H9 (cell line): ENCODE measurements at regions not wholly inside any gene's neighbourhood (a gene's known extent, or its start where the extent isn't known, plus 50 kb on each side); places are given as distances from the start of the nearest gene placed in this dataset.

Source experiments
- DNase-seq: peaks from one replicate; pipeline ENCODE4 v3.0.0-alpha.2; 2017
- H2AFZ ChIP-seq: one replicate; pipeline ENCODE4 v1.6.1; 2013; ENCODE audit warnings: mild to moderate bottlenecking, low read length, control low read depth, moderate library complexity
- H2AK5ac ChIP-seq: 2 replicates; pipeline ENCODE4 v1.6.1; 2013; ENCODE audit warnings: low read length, control low read depth, mixed read lengths; ENCODE audit not compliant: insufficient read length
- H2BK120ac ChIP-seq: one replicate; pipeline ENCODE4 v1.6.1; 2013; ENCODE audit warnings: low read depth, mild to moderate bottlenecking, low read length, control low read depth, inconsistent platforms; ENCODE audit not compliant: poor library complexity, severe bottlenecking
- H2BK12ac ChIP-seq: 2 replicates; pipeline ENCODE4 v1.6.1; 2013; ENCODE audit warnings: low read length, control low read depth, mixed read lengths, low read depth; ENCODE audit not compliant: insufficient read length
- H2BK15ac ChIP-seq: 2 replicates; pipeline ENCODE4 v1.6.1; 2013; ENCODE audit warnings: low read depth, low read length, control low read depth
- H2BK20ac ChIP-seq: one replicate; pipeline ENCODE4 v1.6.1; 2013; ENCODE audit warnings: low read depth, mild to moderate bottlenecking, low read length, control low read depth, inconsistent platforms; ENCODE audit not compliant: poor library complexity, severe bottlenecking
- H2BK5ac ChIP-seq: 2 replicates; pipeline ENCODE4 v1.6.1; 2013; ENCODE audit warnings: low read length, control low read depth, mixed read lengths; ENCODE audit not compliant: insufficient read length
- H3K14ac ChIP-seq: 2 replicates; pipeline ENCODE4 v1.6.1; 2013; ENCODE audit warnings: low read length, control low read depth; ENCODE audit not compliant: insufficient read depth
- H3K18ac ChIP-seq: 2 replicates; pipeline ENCODE4 v1.6.1; 2013; ENCODE audit warnings: low read depth, mild to moderate bottlenecking, mixed read lengths, low read length, control low read depth; ENCODE audit not compliant: insufficient read length
- H3K23ac ChIP-seq: 2 replicates; pipeline ENCODE4 v1.6.1; 2013; ENCODE audit warnings: low read length, control low read depth, mixed read lengths, low read depth; ENCODE audit not compliant: insufficient read length
- H3K23me2 ChIP-seq: 2 replicates; pipeline ENCODE4 v1.6.1; 2013; ENCODE audit warnings: low read depth, mild to moderate bottlenecking, mixed read lengths, low read length, control low read depth; ENCODE audit not compliant: insufficient read length, poor library complexity, severe bottlenecking
- H3K27ac ChIP-seq: 2 replicates; pipeline ENCODE4 v1.5.1; 2013; ENCODE audit warnings: low read length, control low read depth, mixed read lengths, low read depth; ENCODE audit not compliant: insufficient read length
- H3K27me3 ChIP-seq: 2 replicates; pipeline ENCODE4 v1.6.1; 2013; ENCODE audit warnings: low read length, control low read depth, inconsistent platforms; ENCODE audit not compliant: insufficient read depth
- H3K4ac ChIP-seq: 2 replicates; pipeline ENCODE4 v1.6.1; 2013; ENCODE audit warnings: low read depth, mild to moderate bottlenecking, control low read depth, inconsistent platforms, low read length, moderate library complexity
- H3K4me1 ChIP-seq: 2 replicates; pipeline ENCODE4 v1.6.1; 2013; ENCODE audit warnings: low read length, control low read depth, inconsistent platforms; ENCODE audit not compliant: insufficient read depth
- H3K4me2 ChIP-seq: 2 replicates; pipeline ENCODE4 v1.6.1; 2013; ENCODE audit warnings: low read length, control low read depth, mixed read lengths; ENCODE audit not compliant: insufficient read length, insufficient read depth
- H3K56ac ChIP-seq: 2 replicates; pipeline ENCODE4 v1.6.1; 2013; ENCODE audit warnings: low read depth, mild to moderate bottlenecking, mixed read lengths, low read length, control low read depth; ENCODE audit not compliant: insufficient read length
- H3K79me1 ChIP-seq: 2 replicates; pipeline ENCODE4 v1.6.1; 2013; ENCODE audit warnings: low read depth, mild to moderate bottlenecking, moderate library complexity, low read length, control low read depth, inconsistent platforms; ENCODE audit not compliant: insufficient read depth, poor library complexity, severe bottlenecking
- H3K79me2 ChIP-seq: 2 replicates; pipeline ENCODE4 v1.6.1; 2013; ENCODE audit warnings: low read length, control low read depth, inconsistent platforms; ENCODE audit not compliant: insufficient read depth
- H3K9ac ChIP-seq: 2 replicates; pipeline ENCODE4 v1.6.1; 2013; ENCODE audit warnings: low read length, control low read depth, mixed read lengths; ENCODE audit not compliant: insufficient read length; ENCODE audit errors: extremely low read depth
- H3K9me3 ChIP-seq: one replicate; pipeline ENCODE4 v1.6.1; 2013; ENCODE audit warnings: low read depth, low read length, inconsistent platforms; ENCODE audit not compliant: control insufficient read depth
- H3T11ph ChIP-seq: one replicate; pipeline ENCODE4 v1.6.1; 2013; ENCODE audit warnings: mild to moderate bottlenecking, low read length, control low read depth, inconsistent platforms
- H4K20me1 ChIP-seq: one replicate; pipeline ENCODE4 v1.6.1; 2013; ENCODE audit not compliant: control insufficient read depth, insufficient read length, insufficient read depth
- H4K5ac ChIP-seq: 2 replicates; pipeline ENCODE4 v1.6.1; 2013; ENCODE audit warnings: low read depth, mild to moderate bottlenecking, mixed read lengths, low read length, control low read depth; ENCODE audit not compliant: insufficient read length
- H4K8ac ChIP-seq: replicated peaks from 2 replicates; pipeline ENCODE4 v1.6.1; 2013; ENCODE audit warnings: low read length, control low read depth, mixed read lengths, low read depth; ENCODE audit not compliant: insufficient read length
- H4K91ac ChIP-seq: 2 replicates; pipeline ENCODE4 v1.6.1; 2013; ENCODE audit warnings: low read depth, mild to moderate bottlenecking, moderate library complexity, mixed read lengths, low read length, control low read depth; ENCODE audit not compliant: insufficient read length
- H3K27ac Mint-ChIP-seq, 3 experiments: 2 replicates in 2 of 3; 3 replicates in 1 of 3; pipeline ENCODE4 v1.8.0; 2020 to 2021; ENCODE audit warnings: mixed read lengths in 3 of 3, mild to moderate bottlenecking in 1 of 3, moderate library complexity in 1 of 3
- H3K27me3 Mint-ChIP-seq: 2 replicates; pipeline ENCODE4 v1.8.0; 2021; ENCODE audit warnings: low read depth, mild to moderate bottlenecking, moderate library complexity, mixed read lengths
- H3K36me3 Mint-ChIP-seq, 3 experiments: 2 replicates in 2 of 3; 3 replicates in 1 of 3; pipeline ENCODE4 v1.8.0; 2020 to 2021; ENCODE audit warnings: low read depth in 3 of 3, mixed read lengths in 3 of 3; ENCODE audit not compliant: insufficient read depth in 1 of 3
- H3K4me1 Mint-ChIP-seq, 2 experiments: 2 replicates each; pipeline ENCODE4 v1.8.0; 2020; ENCODE audit warnings: mixed read lengths in 2 of 2
- H3K4me3 Mint-ChIP-seq, 2 experiments: 2 replicates in 1 of 2; 3 replicates in 1 of 2; pipeline ENCODE4 v1.8.0; 2020 to 2021; ENCODE audit warnings: mild to moderate bottlenecking in 2 of 2, mixed read lengths in 2 of 2, moderate library complexity in 1 of 2
- H3K9me3 Mint-ChIP-seq, 2 experiments: 2 replicates in 1 of 2; 3 replicates in 1 of 2; pipeline ENCODE4 v1.8.0; 2020; ENCODE audit warnings: mild to moderate bottlenecking in 2 of 2, mixed read lengths in 2 of 2, moderate library complexity in 1 of 2
- CTCF ChIP-seq: fragments of 200-600 bp; sonication (generic); conservative IDR thresholded peaks from 3 replicates; pipeline ENCODE4 v1.8.0; 2021; ENCODE audit warnings: antibody characterized with exemption, mild to moderate bottlenecking
- WGBS: extraction: QIAGEN DNeasy Blood & Tissue Kit; methylation state at CpG from one replicate; pipeline ENCODE4 v1.1.7; 2013; ENCODE audit warnings: missing lambda C conversion rate, low lambda C conversion rate, mixed read lengths; ENCODE audit not compliant: insufficient read length; ENCODE audit errors: extremely low coverage; 5-methylcytosine and 5-hydroxymethylcytosine counted together

DNA sequence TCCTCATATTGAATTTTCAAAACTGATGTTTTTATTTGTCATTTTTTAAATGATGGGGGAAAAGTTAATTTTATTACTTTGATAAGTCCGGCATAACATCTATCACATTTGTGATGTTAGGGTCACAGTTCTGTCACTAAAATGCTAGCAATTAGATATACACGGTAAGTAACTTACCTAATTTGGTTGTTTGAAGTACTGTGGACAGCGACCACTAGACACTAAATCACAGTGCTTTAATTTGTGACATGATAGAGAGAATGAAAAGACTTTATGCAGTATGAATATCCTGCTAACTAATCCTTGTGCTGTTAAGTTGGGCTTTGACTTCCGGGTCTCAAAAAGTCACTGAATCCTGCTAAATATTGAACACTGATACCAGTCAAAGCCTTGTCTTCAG is 857.3 kb upstream of the KCND2 start:
- Mint-ChIP-seq H3K4me1 (no peaks in the 10 kb centered on the region), H3K27ac (no peak overlapping the region), H3K27me3 (no peaks in the 10 kb centered on the region), H3K9me3 (peaks cover 0 to 6% of the 10 kb centered on the region in 2 experiments; a peak in 4 of 5 replicates), H3K4me3 (no peak overlapping the region), H3K36me3 (peaks cover 4 to 7% (median 7%) of the 10 kb centered on the region in 3 experiments; a peak in 5 of 7 replicates)
- H4K20me1 ChIP-seq: no peaks in the 10 kb centered on the region
- H2AK5ac ChIP-seq: no peak overlapping the region
- DNase-seq: no peak
- no peaks in the 10 kb centered on the region for H3K27me3 ChIP-seq
- no peaks in the 10 kb centered on the region for H3K9me3 ChIP-seq
- H3K18ac ChIP-seq: no peak overlapping the region
- no peak overlapping the region for H3K9ac ChIP-seq
- no peaks in the 10 kb centered on the region for H3K4me1 ChIP-seq
- H3K79me1 ChIP-seq: no peaks in the 10 kb centered on the region
- H4K8ac ChIP-seq: no peak overlapping the region
- H2BK12ac ChIP-seq: no peak overlapping the region
- TF ChIP-seq CTCF: no peak
- no peak overlapping the region for H3K14ac ChIP-seq
- H3K56ac ChIP-seq: no peak overlapping the region
- H3K23ac ChIP-seq: no peak overlapping the region
- no peak overlapping the region for H4K5ac ChIP-seq
- H3K4me2 ChIP-seq: no peak overlapping the region
- no peaks in the 10 kb centered on the region; the same call in 1 of the 2 replicates for H3K79me2 ChIP-seq
- no peak overlapping the region for H2BK20ac ChIP-seq
- H3K4ac ChIP-seq: no peak overlapping the region
- no peak overlapping the region for H2BK15ac ChIP-seq
- WGBS: no CpG with 5 or more reads among the region's 4 CpGs
- no peaks in the 10 kb centered on the region for H3K23me2 ChIP-seq
- no peak overlapping the region for H3T11ph ChIP-seq
- no peak overlapping the region for H2BK5ac ChIP-seq
- no peak overlapping the region for H3K27ac ChIP-seq
- H4K91ac ChIP-seq: no peak overlapping the region
- no peak overlapping the region for H2BK120ac ChIP-seq
- H2AFZ ChIP-seq: no peak overlapping the region
